ENCODE measurements at regions not wholly inside any gene's neighbourhood (a gene's known extent, or its start where the extent isn't known, plus 50 kb on each side); places are given as distances from the start of the nearest gene placed in this dataset.

GRCh38 chr2:77816618-77817017 lies 294.4 kb upstream of the LRRTM4 start (continued):
- TF ChIP-seq ZBED4 (CRISPR knock-in tag; IDR thresholded peaks at IDR 0.05; ENCODE audit: borderline replicate concordance), result no peak
- TF ChIP-seq NR2C2 (CRISPR knock-in tag; IDR thresholded peaks at IDR 0.05; ENCODE audit: borderline replicate concordance), result 0 out of 2 replicates have a peak, but pooled peaks have one; percentile 44
- TF ChIP-seq HMG20B (CRISPR knock-in tag; conservative IDR thresholded peaks at IDR 0.05), result no peak
- TF ChIP-seq BORCS8-MEF2B (CRISPR knock-in tag; IDR thresholded peaks at IDR 0.05), result no peak
- TF ChIP-seq, protein P1, sequence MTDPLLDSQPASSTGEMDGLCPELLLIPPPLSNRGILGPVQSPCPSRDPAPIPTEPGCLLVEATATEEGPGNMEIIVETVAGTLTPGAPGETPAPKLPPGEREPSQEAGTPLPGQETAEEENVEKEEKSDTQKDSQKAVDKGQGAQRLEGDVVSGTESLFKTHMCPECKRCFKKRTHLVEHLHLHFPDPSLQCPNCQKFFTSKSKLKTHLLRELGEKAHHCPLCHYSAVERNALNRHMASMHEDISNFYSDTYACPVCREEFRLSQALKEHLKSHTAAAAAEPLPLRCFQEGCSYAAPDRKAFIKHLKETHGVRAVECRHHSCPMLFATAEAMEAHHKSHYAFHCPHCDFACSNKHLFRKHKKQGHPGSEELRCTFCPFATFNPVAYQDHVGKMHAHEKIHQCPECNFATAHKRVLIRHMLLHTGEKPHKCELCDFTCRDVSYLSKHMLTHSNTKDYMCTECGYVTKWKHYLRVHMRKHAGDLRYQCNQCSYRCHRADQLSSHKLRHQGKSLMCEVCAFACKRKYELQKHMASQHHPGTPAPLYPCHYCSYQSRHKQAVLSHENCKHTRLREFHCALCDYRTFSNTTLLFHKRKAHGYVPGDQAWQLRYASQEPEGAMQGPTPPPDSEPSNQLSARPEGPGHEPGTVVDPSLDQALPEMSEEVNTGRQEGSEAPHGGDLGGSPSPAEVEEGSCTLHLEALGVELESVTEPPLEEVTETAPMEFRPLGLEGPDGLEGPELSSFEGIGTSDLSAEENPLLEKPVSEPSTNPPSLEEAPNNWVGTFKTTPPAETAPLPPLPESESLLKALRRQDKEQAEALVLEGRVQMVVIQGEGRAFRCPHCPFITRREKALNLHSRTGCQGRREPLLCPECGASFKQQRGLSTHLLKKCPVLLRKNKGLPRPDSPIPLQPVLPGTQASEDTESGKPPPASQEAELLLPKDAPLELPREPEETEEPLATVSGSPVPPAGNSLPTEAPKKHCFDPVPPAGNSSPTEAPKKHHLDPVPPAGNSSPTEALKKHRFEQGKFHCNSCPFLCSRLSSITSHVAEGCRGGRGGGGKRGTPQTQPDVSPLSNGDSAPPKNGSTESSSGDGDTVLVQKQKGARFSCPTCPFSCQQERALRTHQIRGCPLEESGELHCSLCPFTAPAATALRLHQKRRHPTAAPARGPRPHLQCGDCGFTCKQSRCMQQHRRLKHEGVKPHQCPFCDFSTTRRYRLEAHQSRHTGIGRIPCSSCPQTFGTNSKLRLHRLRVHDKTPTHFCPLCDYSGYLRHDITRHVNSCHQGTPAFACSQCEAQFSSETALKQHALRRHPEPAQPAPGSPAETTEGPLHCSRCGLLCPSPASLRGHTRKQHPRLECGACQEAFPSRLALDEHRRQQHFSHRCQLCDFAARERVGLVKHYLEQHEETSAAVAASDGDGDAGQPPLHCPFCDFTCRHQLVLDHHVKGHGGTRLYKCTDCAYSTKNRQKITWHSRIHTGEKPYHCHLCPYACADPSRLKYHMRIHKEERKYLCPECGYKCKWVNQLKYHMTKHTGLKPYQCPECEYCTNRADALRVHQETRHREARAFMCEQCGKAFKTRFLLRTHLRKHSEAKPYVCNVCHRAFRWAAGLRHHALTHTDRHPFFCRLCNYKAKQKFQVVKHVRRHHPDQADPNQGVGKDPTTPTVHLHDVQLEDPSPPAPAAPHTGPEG (CRISPR knock-in tag; IDR thresholded peaks at IDR 0.05), result no peak
- TF ChIP-seq KAT8 (CRISPR knock-in tag; IDR thresholded peaks at IDR 0.05), result no peak
- no peak for TF ChIP-seq HINFP (CRISPR knock-in tag; IDR thresholded peaks at IDR 0.05; ENCODE audit: low read depth)
- no peak for TF ChIP-seq KLF12 (CRISPR knock-in tag; IDR thresholded peaks at IDR 0.05; ENCODE audit: borderline replicate concordance)
- TF ChIP-seq, protein P2, sequence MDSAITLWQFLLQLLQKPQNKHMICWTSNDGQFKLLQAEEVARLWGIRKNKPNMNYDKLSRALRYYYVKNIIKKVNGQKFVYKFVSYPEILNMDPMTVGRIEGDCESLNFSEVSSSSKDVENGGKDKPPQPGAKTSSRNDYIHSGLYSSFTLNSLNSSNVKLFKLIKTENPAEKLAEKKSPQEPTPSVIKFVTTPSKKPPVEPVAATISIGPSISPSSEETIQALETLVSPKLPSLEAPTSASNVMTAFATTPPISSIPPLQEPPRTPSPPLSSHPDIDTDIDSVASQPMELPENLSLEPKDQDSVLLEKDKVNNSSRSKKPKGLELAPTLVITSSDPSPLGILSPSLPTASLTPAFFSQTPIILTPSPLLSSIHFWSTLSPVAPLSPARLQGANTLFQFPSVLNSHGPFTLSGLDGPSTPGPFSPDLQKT (CRISPR knock-in tag; IDR thresholded peaks at IDR 0.05; ENCODE audit: borderline replicate concordance), result no peak
- TF ChIP-seq NFE2L2 (IDR thresholded peaks at IDR 0.05; ENCODE audit: low read length), result peak; percentile 55
- peak; percentile 40; the same call in 1 of the 2 replicates for TF ChIP-seq HNF4A (CRISPR knock-in tag; IDR thresholded peaks at IDR 0.05)
- TF ChIP-seq, protein P3, sequence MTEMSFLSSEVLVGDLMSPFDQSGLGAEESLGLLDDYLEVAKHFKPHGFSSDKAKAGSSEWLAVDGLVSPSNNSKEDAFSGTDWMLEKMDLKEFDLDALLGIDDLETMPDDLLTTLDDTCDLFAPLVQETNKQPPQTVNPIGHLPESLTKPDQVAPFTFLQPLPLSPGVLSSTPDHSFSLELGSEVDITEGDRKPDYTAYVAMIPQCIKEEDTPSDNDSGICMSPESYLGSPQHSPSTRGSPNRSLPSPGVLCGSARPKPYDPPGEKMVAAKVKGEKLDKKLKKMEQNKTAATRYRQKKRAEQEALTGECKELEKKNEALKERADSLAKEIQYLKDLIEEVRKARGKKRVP (CRISPR knock-in tag; IDR thresholded peaks at IDR 0.05), result no peak
- peak; percentile 98 for TF ChIP-seq ESRRA (CRISPR knock-in tag; IDR thresholded peaks at IDR 0.05; ENCODE audit: low read depth)
- no peak for TF ChIP-seq ZNF891 (CRISPR knock-in tag; IDR thresholded peaks at IDR 0.05)
- TF ChIP-seq CCAR2 (optimal IDR thresholded peaks at IDR 0.05; ENCODE audit: low read depth, low read length), result no peak
- TF ChIP-seq ZNF839 (CRISPR knock-in tag; IDR thresholded peaks at IDR 0.05; ENCODE audit: borderline replicate concordance), result no peak

All from HepG2 (cell line).